IMR-90 (cell line): ENCODE measurements at regions not wholly inside any gene's neighbourhood (a gene's known extent, or its start where the extent isn't known, plus 50 kb on each side); places are given as distances from the start of the nearest gene placed in this dataset.

ENCODE experiments used
- BHLHE40 ChIP-seq: fragments of 150-350 bp; IDR thresholded peaks from 2 replicates; pipeline ENCODE4 v1.6.1; 2016; ENCODE audit warnings: mild to moderate bottlenecking, low read depth, low read length
- CEBPB ChIP-seq: IDR thresholded peaks from 2 replicates; pipeline ENCODE4 v1.6.1; 2012; ENCODE audit warnings: low read depth, low read length, improper control_type of control experiment
- CHD1 ChIP-seq: IDR thresholded peaks from 2 replicates; pipeline ENCODE4 v1.6.1; 2012; ENCODE audit warnings: low read depth, low read length, improper control_type of control experiment
- FOS ChIP-seq: fragments of 150-350 bp; IDR thresholded peaks from 2 replicates; pipeline ENCODE4 v1.6.1; 2016; ENCODE audit warnings: low read depth, low read length
- MAFK ChIP-seq: IDR thresholded peaks from 2 replicates; pipeline ENCODE4 v1.6.1; 2012; ENCODE audit warnings: low read depth, low read length, improper control_type of control experiment
- MAZ ChIP-seq: IDR thresholded peaks from 2 replicates; pipeline ENCODE4 v1.6.1; 2012; ENCODE audit warnings: low read depth, mild to moderate bottlenecking, low read length, improper control_type of control experiment, moderate library complexity, borderline replicate concordance
- MXI1 ChIP-seq: IDR thresholded peaks from 2 replicates; pipeline ENCODE4 v1.6.1; 2012; ENCODE audit warnings: low read depth, mild to moderate bottlenecking, low read length, moderate library complexity, borderline replicate concordance
- POLR2A ChIP-seq: IDR thresholded peaks from 2 replicates; pipeline ENCODE4 v1.6.1; 2012; ENCODE audit warnings: mild to moderate bottlenecking, low read depth, low read length
- RAD21 ChIP-seq: IDR thresholded peaks from 2 replicates; pipeline ENCODE4 v1.6.1; 2012; ENCODE audit warnings: low read length, improper control_type of control experiment
- RCOR1 ChIP-seq: IDR thresholded peaks from 2 replicates; pipeline ENCODE4 v1.6.1; 2012; ENCODE audit warnings: mild to moderate bottlenecking, low read length, improper control_type of control experiment; ENCODE audit not compliant: insufficient replicate concordance
- RFX5 ChIP-seq: IDR thresholded peaks from 2 replicates; pipeline ENCODE4 v1.8.0; 2012; ENCODE audit warnings: low read depth, mild to moderate bottlenecking, low read length, moderate library complexity
- TF ChIP-seq, protein P1 (sequence below): conservative IDR thresholded peaks from 2 replicates; pipeline ENCODE4 v1.5.1; 2012; ENCODE audit warnings: mild to moderate bottlenecking, low read depth, low read length, improper control_type of control experiment
- TF ChIP-seq, protein P2 (sequence below): fragments of 150-350 bp; IDR thresholded peaks from 2 replicates; pipeline ENCODE4 v1.6.1; 2017; ENCODE audit warnings: mild to moderate bottlenecking, antibody characterized with exemption, low read length, low read depth
- TF ChIP-seq, protein P3 (sequence below): fragments of 150-350 bp; IDR thresholded peaks from 2 replicates; pipeline ENCODE4 v1.6.1; 2016; ENCODE audit warnings: low read depth, mild to moderate bottlenecking, low read length, moderate library complexity, borderline replicate concordance

DNA sequence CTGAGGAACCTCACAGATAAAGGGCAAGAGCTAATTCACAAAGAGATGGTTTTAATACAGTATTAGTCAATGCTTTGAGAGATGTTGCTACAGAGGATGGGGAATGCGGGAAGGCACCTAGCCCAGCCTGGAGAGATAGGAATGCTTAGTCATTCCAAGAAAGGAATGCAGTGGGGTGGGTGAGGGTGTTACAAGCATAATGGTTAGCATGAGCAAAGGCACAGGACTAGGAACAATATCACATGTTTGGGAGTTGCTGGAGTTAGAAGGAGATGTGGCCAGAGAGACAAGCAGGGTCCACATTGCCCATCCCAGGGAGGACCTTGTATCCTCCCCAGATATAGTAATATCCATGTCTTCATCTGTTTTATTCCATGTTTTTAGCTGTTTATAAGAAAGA, 107.0 kb upstream of the OGFRL1 start:
- no peak for TF ChIP-seq POLR2A
- TF ChIP-seq, protein P1, sequence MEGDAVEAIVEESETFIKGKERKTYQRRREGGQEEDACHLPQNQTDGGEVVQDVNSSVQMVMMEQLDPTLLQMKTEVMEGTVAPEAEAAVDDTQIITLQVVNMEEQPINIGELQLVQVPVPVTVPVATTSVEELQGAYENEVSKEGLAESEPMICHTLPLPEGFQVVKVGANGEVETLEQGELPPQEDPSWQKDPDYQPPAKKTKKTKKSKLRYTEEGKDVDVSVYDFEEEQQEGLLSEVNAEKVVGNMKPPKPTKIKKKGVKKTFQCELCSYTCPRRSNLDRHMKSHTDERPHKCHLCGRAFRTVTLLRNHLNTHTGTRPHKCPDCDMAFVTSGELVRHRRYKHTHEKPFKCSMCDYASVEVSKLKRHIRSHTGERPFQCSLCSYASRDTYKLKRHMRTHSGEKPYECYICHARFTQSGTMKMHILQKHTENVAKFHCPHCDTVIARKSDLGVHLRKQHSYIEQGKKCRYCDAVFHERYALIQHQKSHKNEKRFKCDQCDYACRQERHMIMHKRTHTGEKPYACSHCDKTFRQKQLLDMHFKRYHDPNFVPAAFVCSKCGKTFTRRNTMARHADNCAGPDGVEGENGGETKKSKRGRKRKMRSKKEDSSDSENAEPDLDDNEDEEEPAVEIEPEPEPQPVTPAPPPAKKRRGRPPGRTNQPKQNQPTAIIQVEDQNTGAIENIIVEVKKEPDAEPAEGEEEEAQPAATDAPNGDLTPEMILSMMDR: no peak
- no peak for TF ChIP-seq CHD1
- TF ChIP-seq CEBPB: peak; percentile 88
- TF ChIP-seq MAFK: peak; percentile 20; the same call in 1 of the 2 replicates
- TF ChIP-seq, protein P2, sequence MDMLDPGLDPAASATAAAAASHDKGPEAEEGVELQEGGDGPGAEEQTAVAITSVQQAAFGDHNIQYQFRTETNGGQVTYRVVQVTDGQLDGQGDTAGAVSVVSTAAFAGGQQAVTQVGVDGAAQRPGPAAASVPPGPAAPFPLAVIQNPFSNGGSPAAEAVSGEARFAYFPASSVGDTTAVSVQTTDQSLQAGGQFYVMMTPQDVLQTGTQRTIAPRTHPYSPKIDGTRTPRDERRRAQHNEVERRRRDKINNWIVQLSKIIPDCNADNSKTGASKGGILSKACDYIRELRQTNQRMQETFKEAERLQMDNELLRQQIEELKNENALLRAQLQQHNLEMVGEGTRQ: no peak
- TF ChIP-seq BHLHE40: peak; percentile 56; the same call in 1 of the 2 replicates
- TF ChIP-seq RCOR1: no peak
- TF ChIP-seq RAD21: no peak
- no peak for TF ChIP-seq FOS
- TF ChIP-seq MAZ: peak; percentile 33; the same call in 1 of the 2 replicates
- TF ChIP-seq, protein P3, sequence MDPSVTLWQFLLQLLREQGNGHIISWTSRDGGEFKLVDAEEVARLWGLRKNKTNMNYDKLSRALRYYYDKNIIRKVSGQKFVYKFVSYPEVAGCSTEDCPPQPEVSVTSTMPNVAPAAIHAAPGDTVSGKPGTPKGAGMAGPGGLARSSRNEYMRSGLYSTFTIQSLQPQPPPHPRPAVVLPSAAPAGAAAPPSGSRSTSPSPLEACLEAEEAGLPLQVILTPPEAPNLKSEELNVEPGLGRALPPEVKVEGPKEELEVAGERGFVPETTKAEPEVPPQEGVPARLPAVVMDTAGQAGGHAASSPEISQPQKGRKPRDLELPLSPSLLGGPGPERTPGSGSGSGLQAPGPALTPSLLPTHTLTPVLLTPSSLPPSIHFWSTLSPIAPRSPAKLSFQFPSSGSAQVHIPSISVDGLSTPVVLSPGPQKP: no peak
- no peak for TF ChIP-seq MXI1
- TF ChIP-seq RFX5: no peak
